ENCODE measurements at regions not wholly inside any gene's neighbourhood (a gene's known extent, or its start where the extent isn't known, plus 50 kb on each side); places are given as distances from the start of the nearest gene placed in this dataset.

DNA sequence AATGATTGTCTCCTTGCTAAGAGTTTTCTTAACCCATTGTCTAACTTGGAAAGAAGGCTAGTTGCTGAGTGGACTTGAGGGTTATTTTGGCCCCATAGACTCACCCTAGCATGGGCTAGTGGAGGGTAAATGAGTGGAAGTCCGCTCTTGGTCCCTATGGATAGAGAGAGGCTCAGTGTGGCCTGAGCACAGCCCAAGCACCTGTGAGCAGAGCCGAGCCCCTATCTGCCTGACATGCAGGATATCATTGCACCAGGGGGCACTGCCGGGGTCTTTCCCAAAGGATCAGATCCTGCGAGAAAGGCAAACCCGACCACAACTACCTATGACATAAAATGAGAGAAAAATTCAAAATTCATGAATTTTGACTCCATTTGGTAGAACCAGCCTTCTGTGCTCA, 70.6 kb upstream of the GGTLC1 start:
- TF ChIP-seq EP300 (IDR thresholded peaks at IDR 0.05) (no peak), POLR2A (IDR thresholded peaks at IDR 0.05; ENCODE audit: low read length) (no peak), CTCF (IDR thresholded peaks at IDR 0.05) (no peak), SMC3 (IDR thresholded peaks at IDR 0.05) (no peak), RCOR1 (IDR thresholded peaks at IDR 0.05; ENCODE audit: low read depth, low read length) (no peak), JUNB (IDR thresholded peaks at IDR 0.05) (no peak), ZFP36 (IDR thresholded peaks at IDR 0.05; ENCODE audit: borderline replicate concordance, partially characterized antibody) (no peak), USF2 (IDR thresholded peaks at IDR 0.05) (no peak)

Data from A549 (cell line).